Liver (tissue), 8 donors: ENCODE measurements at regions not wholly inside any gene's neighbourhood (a gene's known extent, or its start where the extent isn't known, plus 50 kb on each side); places are given as distances from the start of the nearest gene placed in this dataset.
A peak's percentile ranks its signal among the peaks of the same experiment; 100 is the strongest.

Experiments
- DNase-seq: peaks from one replicate; pipeline ENCODE4 v3.0.0-alpha.2; 2017; ENCODE audit warnings: low spot score
- H3K27ac ChIP-seq, 2 donors: one replicate each; pipeline ENCODE4 v1.7.0; 2013; ENCODE audit warnings: inconsistent platforms in 2 of 2, low read length in 2 of 2, control low read depth in 1 of 2, low read depth in 1 of 2, mild to moderate bottlenecking in 1 of 2
- H3K27me3 ChIP-seq, 4 donors: one replicate each; pipeline versions ENCODE4 v1.6.1 to v1.7.0; 2013; ENCODE audit warnings: low read length in 3 of 4, inconsistent platforms in 1 of 4, mild to moderate bottlenecking in 1 of 4, moderate library complexity in 1 of 4; ENCODE audit not compliant: control insufficient read depth in 4 of 4, insufficient read depth in 4 of 4
- H3K36me3 ChIP-seq, 4 donors: one replicate each; pipeline versions ENCODE4 v1.6.1 to v1.7.0; 2013; ENCODE audit warnings: low read length in 3 of 4, mild to moderate bottlenecking in 3 of 4, low read depth in 1 of 4, moderate library complexity in 1 of 4; ENCODE audit not compliant: control insufficient read depth in 4 of 4, insufficient read depth in 3 of 4
- H3K4me1 ChIP-seq, 4 donors: one replicate each; pipeline versions ENCODE4 v1.6.1 to v1.7.0; 2013; ENCODE audit warnings: low read length in 3 of 4, mild to moderate bottlenecking in 3 of 4, moderate library complexity in 1 of 4; ENCODE audit not compliant: control insufficient read depth in 4 of 4, insufficient read depth in 4 of 4
- H3K4me3 ChIP-seq, 3 donors: one replicate each; pipeline versions ENCODE4 v1.6.1 to v1.7.0; 2013; ENCODE audit warnings: low read length in 3 of 3, control low read depth in 1 of 3, low read depth in 1 of 3, mild to moderate bottlenecking in 1 of 3
- H3K9ac ChIP-seq, 2 donors: one replicate each; pipeline ENCODE4 v1.7.0; 2013; ENCODE audit warnings: low read length in 2 of 2, mild to moderate bottlenecking in 2 of 2, moderate library complexity in 2 of 2, control low read depth in 1 of 2, low read depth in 1 of 2
- H3K9me3 ChIP-seq, 4 donors: one replicate each; pipeline versions ENCODE4 v1.6.1 to v1.7.0; 2013; ENCODE audit warnings: low read length in 3 of 4; ENCODE audit not compliant: control insufficient read depth in 4 of 4
- ATF3 ChIP-seq: IDR thresholded peaks from 2 replicates; pipeline ENCODE4 v1.6.1; 2016; ENCODE audit warnings: antibody characterized with exemption
- CTCF ChIP-seq: fragments of 150-350 bp; IDR thresholded peaks from 2 replicates; pipeline ENCODE4 v1.5.1; 2017; ENCODE audit warnings: improper control_type of control experiment, low read depth, low read length; ENCODE audit not compliant: missing input control
- EGR1 ChIP-seq, 2 donors: IDR thresholded peaks; 2 replicates each; pipeline ENCODE4 v1.6.1; 2016 to 2018; ENCODE audit warnings: antibody characterized with exemption in 2 of 2, low read depth in 2 of 2
- GABPA ChIP-seq, 2 donors: IDR thresholded peaks in 1 of 2; conservative IDR thresholded peaks in 1 of 2; 2 replicates each; pipeline ENCODE4 v1.6.1; 2016; ENCODE audit warnings: antibody characterized with exemption in 2 of 2, mild to moderate bottlenecking in 1 of 2, moderate library complexity in 1 of 2
- HNF4A ChIP-seq, 2 donors: conservative IDR thresholded peaks; 2 replicates each; pipeline ENCODE4 v1.6.1; 2016; ENCODE audit warnings: antibody characterized with exemption in 2 of 2, mild to moderate bottlenecking in 2 of 2
- HNF4G ChIP-seq: IDR thresholded peaks from 2 replicates; pipeline ENCODE4 v1.6.1; 2016; ENCODE audit warnings: antibody characterized with exemption
- MAX ChIP-seq: IDR thresholded peaks from 2 replicates; pipeline ENCODE4 v1.6.1; 2016; ENCODE audit warnings: antibody characterized with exemption
- NR2F2 ChIP-seq: IDR thresholded peaks from 2 replicates; pipeline ENCODE4 v1.6.1; 2016; ENCODE audit warnings: antibody characterized with exemption
- RAD21 ChIP-seq, 2 donors: IDR thresholded peaks; 2 replicates each; pipeline ENCODE4 v1.6.1; 2016; ENCODE audit warnings: antibody characterized with exemption in 2 of 2, mild to moderate bottlenecking in 2 of 2
- RXRA ChIP-seq, 2 donors: IDR thresholded peaks; 2 replicates each; pipeline ENCODE4 v1.6.1; 2017 to 2018; ENCODE audit warnings: antibody characterized with exemption in 2 of 2, mild to moderate bottlenecking in 1 of 2
- SP1 ChIP-seq: IDR thresholded peaks from 2 replicates; pipeline ENCODE4 v1.6.1; 2018; ENCODE audit warnings: antibody characterized with exemption, mild to moderate bottlenecking
- TAF1 ChIP-seq: conservative IDR thresholded peaks from 2 replicates; pipeline ENCODE4 v1.6.1; 2016; ENCODE audit warnings: antibody characterized with exemption, mild to moderate bottlenecking
- YY1 ChIP-seq: IDR thresholded peaks from 2 replicates; pipeline ENCODE4 v1.6.1; 2016; ENCODE audit warnings: antibody characterized with exemption, mild to moderate bottlenecking
- ZBTB33 ChIP-seq: IDR thresholded peaks from 2 replicates; pipeline ENCODE4 v1.6.1; 2016; ENCODE audit warnings: antibody characterized with exemption
- WGBS: extraction: QIAGEN DNeasy Blood & Tissue Kit; methylation state at CpG from one replicate; pipeline ENCODE4 v1.1.7; 2013; 5-methylcytosine and 5-hydroxymethylcytosine counted together
- donor health status: healthy.
- donor health status: healthy.
- donor health status: healthy.
- donor health status: healthy.
- donor health status: healthy.

GRCh38 chr4:15143551-15143950 is 141.3 kb downstream of the CPEB2 start (continued):
- TF ChIP-seq SP1 (no peak), HNF4G (no peak), ZBTB33 (no peak)

- peak overlapping the region in 1 of 2 donors; percentile 92 for H3K9ac ChIP-seq
- H3K4me3 ChIP-seq = no peak overlapping the region
- H3K36me3 ChIP-seq = no peaks in the 10 kb centered on the region
- H3K9me3 ChIP-seq = no peaks in the 10 kb centered on the region
- peaks cover 2 to 24% (median 8%) of the 10 kb centered on the region in 4 donors for H3K4me1 ChIP-seq
- TF ChIP-seq YY1 = no peak
- TF ChIP-seq HNF4A (conservative IDR thresholded peaks at IDR 0.05) = peak; percentile 71 to 87
- TF ChIP-seq HNF4G = peak; percentile 36
- peak; percentile 38 for TF ChIP-seq CTCF
- peak; percentile 48 for TF ChIP-seq SP1
- no peak for TF ChIP-seq EGR1 (IDR thresholded peaks at IDR 0.05; ENCODE audit: low read depth in 2 of 2)
- no peak for TF ChIP-seq NR2F2
- TF ChIP-seq ZBTB33 = no peak
- TF ChIP-seq RAD21 (IDR thresholded peaks at IDR 0.05) = peak; percentile 80 to 81
- no peak for TF ChIP-seq ATF3
- TF ChIP-seq RXRA (IDR thresholded peaks at IDR 0.05) = peak in 1 of 2 donors; percentile 17
- TF ChIP-seq MAX = no peak
- no peak for TF ChIP-seq TAF1
- 43% methylated on average over 9 of the region's 9 CpGs for WGBS
- H3K27ac ChIP-seq = peak overlapping the region; percentile 77 to 90
- DNase-seq = no peak
- no peaks in the 10 kb centered on the region for H3K27me3 ChIP-seq
Measured at GRCh38 chr4:15144249-15144966, 142.1 kb downstream of the CPEB2 start.

GRCh38 chr4:15144967-15145295 is 142.7 kb downstream of the CPEB2 start:
- H3K9me3 ChIP-seq = no peaks in the 10 kb centered on the region
- TF ChIP-seq ATF3 (no peak), HNF4G (no peak), CTCF (no peak), GABPA (IDR thresholded peaks at IDR 0.05 in 1 of 2, conservative IDR thresholded peaks at IDR 0.05 in 1 of 2) (no peak)
- peak overlapping the region in 1 of 2 donors; percentile 92 for H3K9ac ChIP-seq
- H3K27ac ChIP-seq = peak overlapping the region; percentile 77 to 90
- no peak overlapping the region for H3K4me3 ChIP-seq
- no peak for DNase-seq
- peaks cover 2 to 29% (median 11%) of the 10 kb centered on the region in 4 donors for H3K4me1 ChIP-seq
- H3K27me3 ChIP-seq = no peaks in the 10 kb centered on the region
- H3K36me3 ChIP-seq = no peaks in the 10 kb centered on the region
- WGBS = 85% methylated on average over 7 of the region's 7 CpGs
